HG02678 (cell line): ENCODE measurements at regions not wholly inside any gene's neighbourhood (a gene's known extent, or its start where the extent isn't known, plus 50 kb on each side); places are given as distances from the start of the nearest gene placed in this dataset.
A peak's percentile ranks its signal among the peaks of the same experiment; 100 is the strongest.
"Not testable (repeated sequence)": the region's sequence is repeated elsewhere in the genome, so short reads cannot be mapped to it uniquely, and the experiment has no call there.

Experiments used
- ATAC-seq: cut with Tn5 transposase; IDR thresholded peaks from one replicate; pipeline ENCODE4 v1.9.1; 2021; ENCODE audit warnings: mild to moderate bottlenecking, moderate library complexity; ENCODE audit not compliant: unreplicated experiment

- no peak for ATAC-seq
Measured at GRCh38 chr9:16267281-16268066, 603.0 kb downstream of the BNC2 start.

DNA sequence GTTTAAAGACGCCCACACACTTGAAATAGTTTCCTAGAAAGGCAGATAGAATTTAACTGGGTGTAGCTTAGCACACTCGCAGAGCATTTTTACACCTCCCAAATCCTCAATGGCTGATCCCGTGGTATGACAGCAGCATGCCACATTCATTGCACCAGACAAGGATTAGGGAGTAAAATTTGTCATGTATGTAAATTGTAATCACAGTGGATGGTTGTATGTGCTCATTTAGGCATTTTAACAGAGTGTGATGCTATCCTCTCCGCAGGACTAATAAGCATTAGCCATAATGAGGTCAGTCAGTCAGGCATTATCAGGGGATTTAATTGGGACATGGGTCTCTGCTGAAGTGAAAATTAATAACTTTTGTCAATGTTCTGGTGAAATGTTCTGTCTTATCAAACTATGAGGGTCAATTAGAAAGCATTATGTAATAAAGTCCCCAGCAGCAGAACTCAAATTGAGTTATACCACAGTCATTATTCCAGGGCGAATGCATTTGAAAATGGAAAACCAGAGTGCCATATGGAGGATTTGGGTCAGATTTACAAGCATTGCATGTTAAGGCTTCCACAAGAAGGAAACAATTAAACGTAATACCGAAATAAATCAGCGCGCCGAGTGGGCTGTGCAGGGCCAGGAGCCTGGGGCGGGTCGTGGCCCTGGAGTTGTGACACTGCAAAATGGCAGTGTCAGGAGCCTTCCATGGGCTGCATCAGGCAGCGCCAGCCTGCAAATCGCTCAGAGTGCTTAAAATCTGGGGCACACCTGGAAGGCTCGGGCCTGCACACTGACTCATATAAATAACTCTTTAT is 602.2 kb downstream of the BNC2 start:
- ATAC-seq = no peak

GRCh38 chr9:16271967-16272366 is 598.5 kb downstream of the BNC2 start:
- ATAC-seq = no peak

- no peak for ATAC-seq
Measured at GRCh38 chr9:16272776-16273175, 597.7 kb downstream of the BNC2 start.

- no peak for ATAC-seq
Measured at GRCh38 chr9:16275795-16276624, 594.5 kb downstream of the BNC2 start.

DNA sequence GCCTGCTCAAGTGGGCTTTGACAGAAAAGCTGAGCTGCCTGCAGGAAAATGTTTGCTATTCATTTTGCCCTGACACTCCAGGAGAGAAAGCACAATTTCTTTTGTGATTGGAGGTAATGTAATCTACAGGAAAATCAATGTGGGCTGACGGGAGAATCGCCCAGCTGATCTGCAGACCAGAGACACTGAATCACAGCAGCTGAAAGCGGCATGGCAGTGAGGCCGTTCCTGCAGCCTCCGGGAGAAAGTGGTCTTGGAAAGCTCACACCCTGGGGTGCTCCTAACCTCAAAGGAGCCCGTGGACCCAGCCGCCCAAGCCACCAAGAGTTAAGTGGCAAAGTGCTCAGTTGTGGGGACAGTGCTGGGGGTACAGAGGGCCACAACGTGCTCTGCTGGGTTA is 593.6 kb downstream of the BNC2 start:
- no peak for ATAC-seq

DNA sequence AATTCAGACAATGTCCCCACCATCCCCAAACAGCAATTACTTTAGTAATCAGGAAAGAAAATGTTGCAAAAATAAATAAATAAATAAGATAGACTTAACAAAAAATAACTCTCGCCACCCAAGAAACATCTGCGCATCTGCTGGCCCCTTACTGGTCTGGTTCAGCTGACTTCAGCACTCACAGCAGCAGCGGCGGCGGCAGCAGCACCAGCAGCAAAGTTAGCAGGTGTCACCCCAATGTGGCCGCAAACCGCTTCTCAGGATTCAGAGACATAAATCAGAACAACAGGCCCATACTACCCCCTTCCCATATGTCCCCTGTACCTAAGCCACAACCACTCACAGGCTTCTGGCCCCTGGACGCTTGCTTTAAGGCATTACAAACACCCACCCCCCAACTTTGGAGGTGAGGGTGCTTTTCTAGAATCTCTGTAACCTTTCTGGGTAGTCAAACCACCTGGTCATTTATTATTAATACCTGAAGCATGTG is 593.0 kb downstream of the BNC2 start:
- ATAC-seq = no peak

DNA sequence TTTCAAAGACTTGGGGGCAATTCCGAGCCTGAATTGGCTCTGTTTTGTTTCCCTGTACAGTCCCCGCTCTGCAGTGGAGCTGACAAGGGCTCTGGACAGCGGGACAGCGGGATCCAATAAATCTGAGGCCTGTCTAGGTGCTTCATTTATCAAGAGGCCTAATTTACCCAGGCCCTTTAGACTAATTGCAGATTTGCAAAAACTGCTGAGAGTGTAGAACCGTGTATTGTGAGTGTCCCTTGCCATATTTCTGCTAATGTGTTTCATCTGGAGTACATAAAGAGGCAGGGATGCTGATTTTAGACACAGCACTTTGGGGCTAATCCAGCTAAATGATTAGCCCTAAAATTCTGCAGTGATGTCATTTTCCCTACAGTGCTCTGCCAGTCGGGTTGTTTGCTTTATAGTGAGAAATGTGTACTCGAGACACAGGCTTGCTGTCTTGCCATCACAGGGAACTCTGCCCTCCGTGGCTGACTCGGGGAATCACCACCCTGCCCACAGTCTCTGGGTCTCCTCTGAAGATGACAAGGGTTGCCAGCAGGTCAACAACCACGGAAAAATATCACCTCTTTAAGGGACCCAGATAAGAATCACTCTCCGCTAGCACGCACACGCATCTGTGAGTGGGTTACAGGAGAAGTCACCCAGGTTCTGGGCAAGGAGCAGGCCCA is 592.0 kb downstream of the BNC2 start:
- no peak for ATAC-seq

DNA sequence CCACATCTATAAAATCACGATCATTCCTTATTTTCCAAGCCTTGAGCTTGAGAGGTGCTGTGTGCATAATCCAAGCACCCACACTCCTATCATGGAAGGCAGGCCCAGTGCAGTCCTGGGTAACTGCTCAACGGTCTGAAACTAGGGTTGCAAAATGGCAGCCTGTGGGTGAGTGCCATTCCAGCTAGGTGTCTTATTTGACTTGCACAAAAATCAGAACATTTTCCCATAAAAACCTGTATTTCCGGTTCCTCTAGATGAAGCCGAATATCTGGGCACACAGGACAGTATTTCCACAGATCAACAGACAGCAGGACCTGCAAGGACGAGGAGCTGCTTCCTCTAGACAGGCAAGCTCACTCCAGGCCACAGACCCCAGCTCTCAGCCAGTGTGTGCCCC is 588.8 kb downstream of the BNC2 start:
- no peak for ATAC-seq

- ATAC-seq = no peak
Measured at GRCh38 chr9:16282216-16282615, 588.3 kb downstream of the BNC2 start.

- no peak for ATAC-seq
Measured at GRCh38 chr9:16282718-16283117, 587.8 kb downstream of the BNC2 start.

DNA sequence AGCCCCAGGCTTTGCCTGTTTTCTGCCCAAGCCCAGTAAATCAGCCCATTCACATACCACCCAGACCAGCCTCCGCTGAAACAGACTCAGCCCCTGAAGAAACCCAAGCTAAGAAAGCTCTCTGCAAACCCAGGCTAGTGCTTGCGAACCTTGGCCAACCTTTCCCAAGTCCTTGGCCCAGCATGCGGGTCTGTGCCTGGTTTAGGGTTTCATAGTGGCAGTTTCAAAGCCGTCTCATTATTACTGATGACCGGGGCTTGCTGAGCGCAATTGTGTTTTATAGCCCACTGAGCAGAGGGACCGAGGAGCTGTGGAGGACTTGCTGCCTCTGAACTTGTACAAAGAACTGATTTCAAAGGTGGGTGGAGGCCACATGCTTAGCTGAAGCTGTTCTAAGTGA is 584.3 kb downstream of the BNC2 start:
- ATAC-seq = no peak

- ATAC-seq = peak; percentile 50
Measured at GRCh38 chr9:16289639-16290038, 580.8 kb downstream of the BNC2 start.

- ATAC-seq = no peak
Measured at GRCh38 chr9:16290169-16290568, 580.3 kb downstream of the BNC2 start.

DNA sequence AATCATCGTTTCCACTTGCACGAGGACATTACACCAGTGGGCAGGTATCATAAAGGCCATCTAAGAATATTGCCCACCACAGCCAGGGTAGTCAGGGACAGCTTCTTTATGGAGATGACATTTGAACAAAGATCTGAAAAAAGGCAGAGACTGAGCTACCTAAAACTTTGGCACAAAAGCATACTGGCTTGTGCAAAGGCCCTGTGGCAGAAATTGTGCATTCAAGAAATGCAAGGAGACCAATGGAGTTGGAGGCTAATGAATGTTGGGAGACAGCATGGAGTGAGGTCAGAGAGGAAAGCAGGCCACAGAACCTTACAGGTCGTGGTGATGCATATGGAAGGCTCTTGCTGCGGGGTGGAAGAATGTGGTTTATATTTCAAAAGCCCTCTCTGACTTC is 578.5 kb downstream of the BNC2 start:
- ATAC-seq = no peak

DNA sequence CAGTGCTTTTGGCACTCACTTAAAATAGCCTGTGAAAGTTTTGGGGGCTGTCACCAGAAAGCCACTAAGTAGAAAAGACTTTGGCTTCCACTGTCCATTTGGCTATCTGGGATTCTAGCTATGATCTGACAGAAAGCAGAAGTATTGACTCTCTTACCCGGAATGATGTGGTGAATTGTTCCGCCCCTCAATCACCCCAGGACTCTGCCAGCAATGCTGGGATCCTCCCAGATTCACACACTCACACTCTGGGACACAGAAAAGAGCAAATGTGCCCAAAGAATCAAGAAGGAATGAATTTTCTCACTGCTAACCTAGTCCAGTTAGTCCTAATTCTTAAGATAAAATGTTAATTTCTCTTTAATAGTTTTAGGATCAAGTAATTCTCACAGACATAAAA is 576.9 kb downstream of the BNC2 start:
- ATAC-seq = no peak

DNA sequence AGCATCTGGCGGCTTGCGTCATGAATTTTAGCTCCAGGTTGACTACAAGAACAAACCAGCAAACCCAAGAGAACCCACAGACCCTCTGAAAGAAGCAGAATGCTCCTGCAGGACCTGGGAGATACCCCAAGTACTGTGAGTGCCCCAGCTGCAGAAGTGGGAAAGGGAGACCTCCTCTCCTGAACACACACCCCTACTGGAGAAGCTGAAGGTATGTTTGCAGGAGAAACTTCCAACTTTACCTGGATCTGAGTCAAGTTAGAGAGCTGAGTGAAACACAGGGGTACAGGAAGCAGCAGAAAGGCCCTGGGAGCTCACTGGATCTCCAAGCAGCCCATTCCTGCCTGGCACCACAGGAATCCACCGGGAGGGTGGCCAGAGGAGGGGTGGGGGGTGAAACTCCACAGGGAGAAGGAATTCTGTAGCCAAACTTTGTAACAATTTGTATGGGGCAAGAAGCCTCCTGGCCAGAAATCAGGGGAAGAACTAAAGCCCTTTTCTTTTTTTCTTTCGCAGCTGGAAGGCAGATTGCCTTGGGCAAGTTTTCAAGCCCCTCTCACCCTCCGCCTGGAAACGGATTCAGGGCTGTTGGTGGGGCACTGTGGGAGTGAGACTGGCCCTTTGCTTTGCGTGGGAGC is 576.2 kb downstream of the BNC2 start:
- ATAC-seq = no peak

DNA sequence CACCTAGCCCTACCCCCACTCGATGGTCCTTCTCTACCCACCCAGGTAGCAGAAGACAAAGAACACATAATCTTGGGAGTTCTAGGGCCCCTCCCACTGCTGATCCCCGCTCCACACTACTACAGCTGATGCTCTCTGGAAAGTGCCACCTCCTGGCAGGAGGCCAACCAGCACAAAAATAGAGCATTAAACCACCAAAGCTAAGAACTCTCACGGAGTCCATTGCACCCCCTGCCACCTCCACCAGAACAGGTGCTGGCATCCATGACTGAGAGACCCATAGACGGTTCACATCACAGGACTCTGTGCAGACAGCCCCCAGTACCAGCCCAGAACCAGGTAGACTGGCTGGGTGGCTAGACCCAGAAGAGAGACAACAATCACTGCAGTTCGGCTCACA is 575.5 kb downstream of the BNC2 start:
- not testable (repeated sequence) for ATAC-seq

GRCh38 chr9:16299368-16299767 is 571.1 kb downstream of the BNC2 start:
- not testable (repeated sequence) for ATAC-seq

DNA sequence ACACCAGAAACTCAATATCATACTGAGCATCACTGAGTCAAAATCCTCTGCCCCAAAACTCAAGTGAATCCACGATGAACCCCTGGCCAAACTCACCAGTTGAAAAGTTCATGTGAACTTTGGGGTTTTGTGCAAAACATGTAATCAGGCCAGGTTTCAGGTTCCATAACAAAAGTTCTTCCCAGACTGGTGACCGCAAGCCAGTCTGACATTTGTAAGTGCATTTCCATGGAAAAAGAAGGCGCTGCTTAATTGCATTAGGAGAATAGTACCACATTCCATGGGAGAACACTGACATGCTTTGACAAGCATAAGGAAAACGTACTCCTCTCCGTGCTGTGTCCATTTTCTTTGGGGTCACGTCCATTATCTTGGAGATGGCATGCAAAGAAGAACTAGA is 567.0 kb downstream of the BNC2 start:
- ATAC-seq = no peak
